Smooth muscle cell (in vitro differentiated cells): ENCODE measurements at regions not wholly inside any gene's neighbourhood (a gene's known extent, or its start where the extent isn't known, plus 50 kb on each side); places are given as distances from the start of the nearest gene placed in this dataset.
A peak's percentile ranks its signal among the peaks of the same experiment; 100 is the strongest.

Source experiments
- DNase-seq: peaks from one replicate; lab custom pipeline; 2025; ENCODE audit not compliant: unreplicated experiment; lab: John Stamatoyannopoulos, UW
- H2AFZ ChIP-seq: fragments of 200-600 bp; sonication (generic); 2 replicates; pipeline ENCODE4 v1.6.0; 2016; ENCODE audit warnings: antibody characterized with exemption, low read depth, mild to moderate bottlenecking
- H3F3A ChIP-seq: fragments of 200-600 bp; sonication (generic); 2 replicates; pipeline ENCODE4 v1.6.0; 2017; ENCODE audit warnings: antibody characterized with exemption, low read depth
- H3K27ac ChIP-seq: fragments of 200-600 bp; sonication (generic); 2 replicates; pipeline ENCODE4 v1.5.1; 2016; ENCODE audit warnings: low read depth, mild to moderate bottlenecking
- H3K27me3 ChIP-seq: fragments of 200-600 bp; sonication (generic); 2 replicates; pipeline ENCODE4 v1.6.1; 2016; ENCODE audit warnings: low read depth, mild to moderate bottlenecking
- H3K36me3 ChIP-seq: fragments of 200-600 bp; sonication (generic); 2 replicates; pipeline ENCODE4 v1.5.1; 2016; ENCODE audit warnings: low read depth
- H3K4me1 ChIP-seq: fragments of 200-600 bp; sonication (generic); 2 replicates; pipeline ENCODE4 v1.5.1; 2016; ENCODE audit warnings: low read depth
- H3K4me2 ChIP-seq: fragments of 200-600 bp; sonication (generic); 2 replicates; pipeline ENCODE4 v1.6.0; 2016; ENCODE audit warnings: mild to moderate bottlenecking
- H3K4me3 ChIP-seq: fragments of 200-600 bp; sonication (generic); 2 replicates; pipeline ENCODE4 v1.5.1; 2016; ENCODE audit warnings: mild to moderate bottlenecking
- H3K79me2 ChIP-seq: fragments of 200-600 bp; sonication (generic); 2 replicates; pipeline ENCODE4 v1.6.0; 2016; ENCODE audit warnings: low read depth, mild to moderate bottlenecking
- H3K9ac ChIP-seq: fragments of 200-600 bp; sonication (generic); 2 replicates; pipeline ENCODE4 v1.6.0; 2016; ENCODE audit warnings: low read depth
- H3K9me3 ChIP-seq: fragments of 200-600 bp; sonication (generic); replicated peaks from 2 replicates; pipeline ENCODE4 v1.5.1; 2016; ENCODE audit warnings: low read depth
- H4K20me1 ChIP-seq: fragments of 200-600 bp; sonication (generic); 2 replicates; pipeline ENCODE4 v1.6.0; 2016; ENCODE audit warnings: low read depth
- WGBS: methylation state at CpG from one replicate; pipeline ENCODE4 v1.1.7; 2016; ENCODE audit warnings: low lambda C conversion rate; 5-methylcytosine and 5-hydroxymethylcytosine counted together
- TF ChIP-seq, protein P1 (sequence below): fragments of 200-600 bp; sonication (generic); IDR thresholded peaks from 2 replicates; pipeline ENCODE4 v1.5.1; 2017; ENCODE audit warnings: borderline replicate concordance, mild to moderate bottlenecking, antibody characterized with exemption; ENCODE audit not compliant: insufficient read depth, poor library complexity, severe bottlenecking

DNA sequence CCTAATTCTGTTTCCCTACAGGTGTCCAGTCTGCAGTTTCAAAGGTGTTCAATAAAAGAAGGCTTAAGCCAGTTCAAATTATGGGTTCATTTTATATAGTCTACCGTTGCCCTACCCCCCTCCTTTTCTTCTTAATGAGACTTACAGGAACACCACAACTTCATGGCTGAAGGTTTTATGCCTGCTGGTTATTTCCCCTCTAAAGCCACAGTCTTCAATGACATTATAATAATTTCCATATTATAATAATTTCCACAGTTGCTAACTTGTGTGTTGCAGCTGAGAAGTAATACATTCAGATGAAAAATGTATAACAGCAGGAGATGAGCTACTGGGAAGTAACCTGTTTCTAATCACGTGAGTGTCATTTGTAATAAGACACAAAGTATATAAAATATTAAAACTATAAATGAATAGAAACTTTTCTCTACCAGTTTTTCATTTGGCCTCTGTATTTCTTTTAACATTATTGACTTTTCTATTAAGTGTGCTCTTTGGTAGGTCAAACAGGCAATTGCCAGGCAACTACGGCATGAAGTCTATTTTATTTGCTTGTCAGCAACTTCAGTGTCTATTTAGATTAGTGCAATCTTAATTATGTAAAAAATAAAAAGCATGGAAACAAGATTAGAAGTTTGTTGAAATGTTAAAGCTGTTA, 120.5 kb upstream of the HMHB1 start:
- H3K9ac ChIP-seq, result no peak overlapping the region
- WGBS, result 59% methylated on average over 3 of the region's 3 CpGs
- no peaks in the 10 kb centered on the region for H3K4me1 ChIP-seq
- no peaks in the 10 kb centered on the region for H3K9me3 ChIP-seq
- TF ChIP-seq, protein P1, sequence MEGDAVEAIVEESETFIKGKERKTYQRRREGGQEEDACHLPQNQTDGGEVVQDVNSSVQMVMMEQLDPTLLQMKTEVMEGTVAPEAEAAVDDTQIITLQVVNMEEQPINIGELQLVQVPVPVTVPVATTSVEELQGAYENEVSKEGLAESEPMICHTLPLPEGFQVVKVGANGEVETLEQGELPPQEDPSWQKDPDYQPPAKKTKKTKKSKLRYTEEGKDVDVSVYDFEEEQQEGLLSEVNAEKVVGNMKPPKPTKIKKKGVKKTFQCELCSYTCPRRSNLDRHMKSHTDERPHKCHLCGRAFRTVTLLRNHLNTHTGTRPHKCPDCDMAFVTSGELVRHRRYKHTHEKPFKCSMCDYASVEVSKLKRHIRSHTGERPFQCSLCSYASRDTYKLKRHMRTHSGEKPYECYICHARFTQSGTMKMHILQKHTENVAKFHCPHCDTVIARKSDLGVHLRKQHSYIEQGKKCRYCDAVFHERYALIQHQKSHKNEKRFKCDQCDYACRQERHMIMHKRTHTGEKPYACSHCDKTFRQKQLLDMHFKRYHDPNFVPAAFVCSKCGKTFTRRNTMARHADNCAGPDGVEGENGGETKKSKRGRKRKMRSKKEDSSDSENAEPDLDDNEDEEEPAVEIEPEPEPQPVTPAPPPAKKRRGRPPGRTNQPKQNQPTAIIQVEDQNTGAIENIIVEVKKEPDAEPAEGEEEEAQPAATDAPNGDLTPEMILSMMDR, result no peak
- DNase-seq, result no peak
- H3K27me3 ChIP-seq, result no peaks in the 10 kb centered on the region
- no peak overlapping the region for H3K4me3 ChIP-seq
- no peaks in the 10 kb centered on the region for H3K36me3 ChIP-seq
- H4K20me1 ChIP-seq, result no peaks in the 10 kb centered on the region
- H3K4me2 ChIP-seq, result peak overlapping the region; percentile 14
- H3K27ac ChIP-seq, result no peak overlapping the region
- peak overlapping the region; percentile 52 for H2AFZ ChIP-seq
- H3K79me2 ChIP-seq, result no peaks in the 10 kb centered on the region
- H3F3A ChIP-seq, result no peaks in the 10 kb centered on the region

DNA sequence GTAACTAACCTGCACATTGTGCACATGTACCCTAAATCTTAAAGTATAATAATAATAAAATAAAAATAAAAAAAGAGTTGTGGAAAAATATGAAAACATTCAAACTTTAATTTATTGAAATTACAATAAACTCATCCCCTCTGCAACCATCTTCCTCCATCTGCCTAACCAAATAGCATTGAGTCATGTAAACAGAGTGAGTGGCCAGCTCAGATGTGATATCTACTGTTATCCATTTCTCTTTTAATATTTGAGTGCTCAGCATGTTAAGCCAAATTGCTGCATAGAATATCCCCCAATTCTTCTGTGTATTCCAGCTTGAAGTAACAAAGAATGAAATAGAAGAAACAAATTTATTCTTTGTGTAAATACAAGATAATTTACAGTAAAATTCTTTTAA, 124.4 kb upstream of the HMHB1 start:
- DNase-seq, result no peak
- no peak overlapping the region for H3K9ac ChIP-seq
- H3K27me3 ChIP-seq, result no peaks in the 10 kb centered on the region
- TF ChIP-seq, protein P1, result no peak
- H3K4me2 ChIP-seq, result no peak overlapping the region
- no peaks in the 10 kb centered on the region for H4K20me1 ChIP-seq
- H2AFZ ChIP-seq, result no peak overlapping the region
- no peaks in the 10 kb centered on the region for H3K9me3 ChIP-seq
- no peak overlapping the region for H3K27ac ChIP-seq
- H3K79me2 ChIP-seq, result no peaks in the 10 kb centered on the region
- H3K4me3 ChIP-seq, result no peak overlapping the region
- no peaks in the 10 kb centered on the region for H3F3A ChIP-seq
- no peaks in the 10 kb centered on the region for H3K4me1 ChIP-seq
- no peaks in the 10 kb centered on the region for H3K36me3 ChIP-seq

DNA sequence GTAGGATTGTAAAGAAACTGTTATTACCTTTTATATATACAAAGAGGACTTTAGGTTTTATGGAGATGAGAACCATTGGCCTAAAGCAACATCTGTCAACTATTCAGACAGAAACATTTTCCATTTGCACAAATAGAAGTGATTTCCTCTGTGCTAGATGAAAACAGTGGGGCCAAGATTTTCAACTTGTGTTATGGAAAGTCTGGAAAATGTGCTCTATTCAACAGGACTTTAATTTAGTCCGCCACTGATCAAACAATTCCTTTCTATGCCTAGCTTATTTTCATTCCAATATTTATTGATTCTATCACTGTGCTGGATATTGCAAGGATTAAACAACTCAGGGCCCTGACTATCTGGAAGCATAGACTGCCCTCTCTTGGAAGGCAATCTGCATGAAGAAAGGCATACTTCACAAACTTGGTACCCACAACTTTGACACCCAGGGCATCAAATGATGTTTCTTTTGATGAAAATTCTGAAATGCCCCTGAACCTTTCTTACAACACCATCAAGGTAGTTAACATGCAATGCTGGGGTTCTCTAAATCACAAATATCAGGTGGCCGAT, 126.6 kb upstream of the HMHB1 start:
- Histone ChIP-seq H3K79me2 (no peaks in the 10 kb centered on the region), H3K4me3 (no peak overlapping the region), H3K9me3 (no peaks in the 10 kb centered on the region), H3K27me3 (no peaks in the 10 kb centered on the region), H3K27ac (no peak overlapping the region), H3K4me1 (no peaks in the 10 kb centered on the region), H3K9ac (no peak overlapping the region), H2AFZ (no peak overlapping the region), H3K4me2 (no peak overlapping the region), H3F3A (no peaks in the 10 kb centered on the region), H4K20me1 (no peaks in the 10 kb centered on the region), H3K36me3 (no peaks in the 10 kb centered on the region)
- 92% methylated on average over 2 of the region's 2 CpGs for WGBS
- DNase-seq, result no peak
- TF ChIP-seq, protein P1, result no peak

DNA sequence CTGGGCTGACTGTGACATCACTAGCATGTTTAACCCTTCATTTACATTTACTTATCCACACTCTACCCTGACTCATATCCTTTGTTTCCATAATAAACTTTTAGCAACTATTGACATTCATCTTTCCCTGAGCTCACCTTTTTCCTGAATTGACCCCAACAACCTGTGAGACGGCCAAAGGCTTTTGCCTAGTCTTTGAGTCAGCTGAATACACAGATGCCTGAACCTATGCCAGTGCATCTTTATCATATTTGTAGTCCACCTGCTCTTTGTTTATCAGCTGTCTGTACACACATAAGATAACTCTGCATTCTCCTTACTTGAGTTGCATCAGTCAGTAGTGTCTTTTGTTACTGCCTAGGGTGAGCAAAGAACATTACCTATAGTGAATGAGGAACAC, 128.5 kb upstream of the HMHB1 start:
- TF ChIP-seq, protein P1, result no peak
- DNase-seq, result no peak
- no peaks in the 10 kb centered on the region for H3K9me3 ChIP-seq
- 97% methylated on average over 1 of the region's 1 CpG for WGBS
- H3F3A ChIP-seq, result no peaks in the 10 kb centered on the region
- H4K20me1 ChIP-seq, result no peaks in the 10 kb centered on the region
- no peak overlapping the region for H3K9ac ChIP-seq
- no peak overlapping the region for H3K4me3 ChIP-seq
- H3K79me2 ChIP-seq, result no peaks in the 10 kb centered on the region
- H3K4me1 ChIP-seq, result no peaks in the 10 kb centered on the region
- H3K4me2 ChIP-seq, result no peak overlapping the region
- H2AFZ ChIP-seq, result no peak overlapping the region
- H3K27me3 ChIP-seq, result no peaks in the 10 kb centered on the region
- H3K27ac ChIP-seq, result no peak overlapping the region
- no peaks in the 10 kb centered on the region for H3K36me3 ChIP-seq
